ENCODE measurements at regions not wholly inside any gene's neighbourhood (a gene's known extent, or its start where the extent isn't known, plus 50 kb on each side); places are given as distances from the start of the nearest gene placed in this dataset.
"Not testable (repeated sequence)": the region's sequence is repeated elsewhere in the genome, so short reads cannot be mapped to it uniquely, and the experiment has no call there.

GRCh38 chr13:37288057-37288720 lies 182.7 kb upstream of the CSNK1A1L start:
- Histone ChIP-seq H3K4me1 (ENCODE audit: control insufficient read depth in 1 of 2, insufficient read depth in 2 of 2, low read length in 2 of 2) (no peaks in the 10 kb centered on the region), H3K4me3 (ENCODE audit: low read length in 2 of 2) (no peak overlapping the region), H3K27me3 (ENCODE audit: control insufficient read depth in 1 of 2, insufficient read depth in 2 of 2, low read length in 1 of 2) (no peaks in the 10 kb centered on the region), H3K9me3 (ENCODE audit: control insufficient read depth, low read length) (no peaks in the 10 kb centered on the region), H3K27ac (ENCODE audit: low read depth in 1 of 2, low read length in 2 of 2) (no peak overlapping the region), H3K36me3 (ENCODE audit: control insufficient read depth in 1 of 2, insufficient read depth in 2 of 2, low read length in 1 of 2) (no peaks in the 10 kb centered on the region)
- DNase-seq: no peak
- ATAC-seq (ENCODE audit: low FRiP score): no peak
- 85 to 86% methylated on average over 6 of the region's 6 CpGs for WGBS, 2 donors
- intact Hi-C loops (cut with DNase I): no loop called here

DNA sequence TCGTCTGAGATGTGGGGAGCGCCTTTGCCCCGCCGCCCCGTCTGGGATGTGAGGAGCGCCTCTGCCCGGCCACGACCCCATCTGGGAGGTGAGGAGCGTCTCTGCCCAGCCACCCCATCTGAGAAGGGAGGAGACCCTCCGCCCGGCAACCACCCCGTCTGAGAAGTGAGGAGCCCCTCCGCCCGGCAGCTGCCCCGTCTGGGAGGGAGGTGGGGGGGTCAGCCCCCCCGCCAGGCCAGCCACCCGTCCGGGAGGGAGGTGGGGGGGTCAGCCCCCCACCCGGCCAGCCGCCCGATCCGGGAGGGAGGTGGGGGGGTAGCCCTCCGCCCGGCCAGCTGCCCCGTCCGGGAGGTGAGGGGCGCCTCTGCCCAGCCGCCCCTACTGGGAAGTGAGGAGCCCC lies 174.8 kb upstream of the CSNK1A1L start:
- H3K27ac ChIP-seq (ENCODE audit: low read depth in 1 of 2, low read length in 2 of 2); H3K4me3 ChIP-seq (ENCODE audit: low read length in 2 of 2); H3K9me3 ChIP-seq (ENCODE audit: control insufficient read depth, low read length); intact Hi-C loops (cut with DNase I); H3K27me3 ChIP-seq (ENCODE audit: control insufficient read depth in 1 of 2, insufficient read depth in 2 of 2, low read length in 1 of 2); ATAC-seq (ENCODE audit: low FRiP score); DNase-seq; H3K4me1 ChIP-seq (ENCODE audit: control insufficient read depth in 1 of 2, insufficient read depth in 2 of 2, low read length in 2 of 2); H3K36me3 ChIP-seq (ENCODE audit: control insufficient read depth in 1 of 2, insufficient read depth in 2 of 2, low read length in 1 of 2): not testable (repeated sequence)
- WGBS, 2 donors: 88 to 93% methylated on average over 16 to 28 of the region's 28 CpGs

GRCh38 chr13:37277435-37278144 lies 172.1 kb upstream of the CSNK1A1L start:
- ATAC-seq (ENCODE audit: low FRiP score): no peak

GRCh38 chr13:37277007-37277406 lies 171.5 kb upstream of the CSNK1A1L start:
- ATAC-seq (ENCODE audit: low FRiP score) (no peak), DNase-seq (no peak)
- 99 to 100% methylated on average over 1 of the region's 1 CpG for WGBS, 2 donors
- H3K27ac ChIP-seq (ENCODE audit: low read depth in 1 of 2, low read length in 2 of 2): no peak overlapping the region
- intact Hi-C loops (cut with DNase I): no loop called here
- no peaks in the 10 kb centered on the region for H3K9me3 ChIP-seq (ENCODE audit: control insufficient read depth, low read length)
- no peaks in the 10 kb centered on the region for H3K27me3 ChIP-seq (ENCODE audit: control insufficient read depth in 1 of 2, insufficient read depth in 2 of 2, low read length in 1 of 2)
- no peaks in the 10 kb centered on the region for H3K4me1 ChIP-seq (ENCODE audit: control insufficient read depth in 1 of 2, insufficient read depth in 2 of 2, low read length in 2 of 2)
- H3K4me3 ChIP-seq (ENCODE audit: low read length in 2 of 2): no peak overlapping the region
- no peaks in the 10 kb centered on the region for H3K36me3 ChIP-seq (ENCODE audit: control insufficient read depth in 1 of 2, insufficient read depth in 2 of 2, low read length in 1 of 2)

More at GRCh38 chr13:37277435-37278144, 172.1 kb upstream of the CSNK1A1L start:
- Histone ChIP-seq H3K4me1 (ENCODE audit: control insufficient read depth in 1 of 2, insufficient read depth in 2 of 2, low read length in 2 of 2) (no peaks in the 10 kb centered on the region), H3K4me3 (ENCODE audit: low read length in 2 of 2) (no peak overlapping the region), H3K36me3 (ENCODE audit: control insufficient read depth in 1 of 2, insufficient read depth in 2 of 2, low read length in 1 of 2) (no peaks in the 10 kb centered on the region), H3K27me3 (ENCODE audit: control insufficient read depth in 1 of 2, insufficient read depth in 2 of 2, low read length in 1 of 2) (no peaks in the 10 kb centered on the region), H3K9me3 (ENCODE audit: control insufficient read depth, low read length) (no peaks in the 10 kb centered on the region), H3K27ac (ENCODE audit: low read depth in 1 of 2, low read length in 2 of 2) (no peak overlapping the region)
- no peak for DNase-seq
- WGBS, 2 donors: 65 to 66% methylated on average over 3 of the region's 3 CpGs
- intact Hi-C loops (cut with DNase I): no loop called here

DNA sequence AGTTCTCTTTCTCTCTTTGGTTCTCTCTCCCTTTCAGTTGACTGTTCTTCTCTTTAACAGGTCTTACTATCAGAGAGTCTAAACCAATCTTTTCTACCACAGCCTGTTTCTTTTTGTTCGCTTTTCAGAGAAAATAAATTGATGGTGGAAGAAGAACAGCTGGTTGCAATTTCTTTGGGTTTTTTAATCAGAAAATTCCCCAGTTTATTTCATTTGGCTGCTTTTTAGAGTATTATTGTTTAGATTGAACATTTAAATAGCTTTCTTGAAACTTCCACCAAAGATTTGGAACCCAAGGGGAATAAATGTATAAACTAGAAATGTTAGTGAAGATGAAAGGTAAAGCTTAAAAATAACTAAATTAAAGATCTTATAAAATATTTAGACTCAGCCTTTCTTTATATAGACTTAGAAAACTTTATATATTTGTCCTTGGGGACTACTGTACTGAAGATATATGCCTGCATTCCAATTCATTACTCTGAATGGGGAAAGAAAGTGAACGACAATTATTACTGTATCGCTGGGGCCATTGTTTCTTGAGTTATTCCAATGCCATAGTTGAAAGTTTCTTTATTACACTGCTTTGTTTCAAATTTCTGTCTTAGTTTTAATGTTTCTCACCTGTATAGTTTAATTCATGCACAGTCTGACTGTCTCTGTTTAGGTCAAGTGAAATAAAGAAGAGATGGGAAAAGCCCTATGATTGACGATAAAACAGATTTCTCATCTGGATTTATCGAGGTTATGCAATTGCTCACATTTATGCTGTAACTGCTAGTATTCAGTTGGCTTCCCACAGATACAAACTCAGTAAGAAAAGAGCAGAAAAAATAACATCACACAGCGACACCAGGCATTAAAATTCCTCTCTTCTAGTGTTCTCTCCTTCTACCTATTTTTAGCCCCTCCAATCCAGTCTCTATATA lies 169.4 kb upstream of the CSNK1A1L start:
- Histone ChIP-seq H3K27me3 (ENCODE audit: control insufficient read depth in 1 of 2, insufficient read depth in 2 of 2, low read length in 1 of 2) (no peaks in the 10 kb centered on the region), H3K36me3 (ENCODE audit: control insufficient read depth in 1 of 2, insufficient read depth in 2 of 2, low read length in 1 of 2) (no peaks in the 10 kb centered on the region), H3K4me3 (ENCODE audit: low read length in 2 of 2) (no peak overlapping the region), H3K4me1 (ENCODE audit: control insufficient read depth in 1 of 2, insufficient read depth in 2 of 2, low read length in 2 of 2) (no peaks in the 10 kb centered on the region), H3K9me3 (ENCODE audit: control insufficient read depth, low read length) (no peaks in the 10 kb centered on the region), H3K27ac (ENCODE audit: low read depth in 1 of 2, low read length in 2 of 2) (no peak overlapping the region)
- intact Hi-C loops (cut with DNase I): no loop called here
- WGBS, 2 donors: 81 to 84% methylated on average over 6 of the region's 6 CpGs
- no peak for DNase-seq
- no peak for ATAC-seq (ENCODE audit: low FRiP score)

DNA sequence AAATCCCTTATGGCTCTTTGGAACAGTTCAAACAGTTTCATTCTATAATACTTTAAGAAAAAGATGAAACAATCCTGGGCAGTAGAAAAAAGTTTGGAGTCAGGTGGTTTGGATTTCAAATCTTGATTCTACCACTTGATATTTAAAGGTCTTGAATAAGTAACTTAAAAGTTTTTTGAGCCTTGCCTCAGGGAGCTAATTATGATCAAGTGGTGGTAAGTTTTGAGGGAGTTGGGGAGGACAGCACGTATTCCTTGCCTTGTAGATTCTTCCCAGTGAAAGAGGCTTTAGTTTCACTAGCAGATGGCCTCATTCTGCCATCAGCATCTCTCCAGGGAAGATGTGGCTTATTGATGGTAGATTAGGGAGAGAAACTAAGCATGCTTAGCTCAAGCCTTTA lies 168.4 kb upstream of the CSNK1A1L start:
- WGBS, 2 donors: 85 to 96% methylated on average over 1 of the region's 1 CpG
- no peak for DNase-seq
- H3K36me3 ChIP-seq (ENCODE audit: control insufficient read depth in 1 of 2, insufficient read depth in 2 of 2, low read length in 1 of 2): no peaks in the 10 kb centered on the region
- intact Hi-C loops (cut with DNase I): no loop called here
- no peaks in the 10 kb centered on the region for H3K9me3 ChIP-seq (ENCODE audit: control insufficient read depth, low read length)
- ATAC-seq (ENCODE audit: low FRiP score): no peak
- no peaks in the 10 kb centered on the region for H3K4me1 ChIP-seq (ENCODE audit: control insufficient read depth in 1 of 2, insufficient read depth in 2 of 2, low read length in 2 of 2)
- H3K4me3 ChIP-seq (ENCODE audit: low read length in 2 of 2): no peak overlapping the region
- no peaks in the 10 kb centered on the region for H3K27me3 ChIP-seq (ENCODE audit: control insufficient read depth in 1 of 2, insufficient read depth in 2 of 2, low read length in 1 of 2)
- no peak overlapping the region for H3K27ac ChIP-seq (ENCODE audit: low read depth in 1 of 2, low read length in 2 of 2)

GRCh38 chr13:37270226-37271001 lies 164.9 kb upstream of the CSNK1A1L start:
- WGBS, 2 donors: 97% methylated on average over 5 of the region's 5 CpGs
- Histone ChIP-seq H3K4me3 (ENCODE audit: low read length in 2 of 2) (no peak overlapping the region), H3K36me3 (ENCODE audit: control insufficient read depth in 1 of 2, insufficient read depth in 2 of 2, low read length in 1 of 2) (no peaks in the 10 kb centered on the region), H3K27ac (ENCODE audit: low read depth in 1 of 2, low read length in 2 of 2) (no peak overlapping the region), H3K27me3 (ENCODE audit: control insufficient read depth in 1 of 2, insufficient read depth in 2 of 2, low read length in 1 of 2) (no peaks in the 10 kb centered on the region), H3K9me3 (ENCODE audit: control insufficient read depth, low read length) (no peaks in the 10 kb centered on the region), H3K4me1 (ENCODE audit: control insufficient read depth in 1 of 2, insufficient read depth in 2 of 2, low read length in 2 of 2) (no peaks in the 10 kb centered on the region)
- no peak for ATAC-seq (ENCODE audit: low FRiP score)
- intact Hi-C loops (cut with DNase I): no loop called here
- no peak for DNase-seq

DNA sequence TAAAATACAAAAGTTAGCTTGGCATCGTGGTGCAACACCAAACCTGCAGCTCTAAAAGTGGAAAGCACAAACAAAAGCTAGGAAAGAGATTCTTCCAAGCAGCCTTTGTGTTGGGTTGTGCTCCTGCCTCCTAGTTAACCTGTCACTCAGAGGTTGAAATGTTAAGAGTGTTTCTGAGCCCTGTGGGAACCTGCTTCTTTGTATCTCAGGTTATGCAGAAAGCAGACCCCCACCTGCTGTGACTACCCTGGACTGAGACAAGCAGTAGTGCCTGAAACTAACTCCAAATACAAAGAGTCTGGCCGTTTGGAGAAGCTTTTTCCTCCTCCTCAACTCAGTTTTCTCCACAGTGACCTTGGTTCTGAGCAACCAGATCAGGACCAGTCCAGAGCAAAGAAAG lies 158.4 kb upstream of the CSNK1A1L start:
- Histone ChIP-seq H3K9me3 (ENCODE audit: control insufficient read depth, low read length) (peaks cover 5% of the 10 kb centered on the region), H3K4me3 (ENCODE audit: low read length in 2 of 2) (no peak overlapping the region), H3K27ac (ENCODE audit: low read depth in 1 of 2, low read length in 2 of 2) (no peak overlapping the region), H3K4me1 (ENCODE audit: control insufficient read depth in 1 of 2, insufficient read depth in 2 of 2, low read length in 2 of 2) (no peaks in the 10 kb centered on the region), H3K27me3 (ENCODE audit: control insufficient read depth in 1 of 2, insufficient read depth in 2 of 2, low read length in 1 of 2) (no peaks in the 10 kb centered on the region), H3K36me3 (ENCODE audit: control insufficient read depth in 1 of 2, insufficient read depth in 2 of 2, low read length in 1 of 2) (no peaks in the 10 kb centered on the region)
- intact Hi-C loops (cut with DNase I): no loop called here
- 46 to 50% methylated on average over 2 of the region's 2 CpGs for WGBS, 2 donors
- ATAC-seq (ENCODE audit: low FRiP score) (no peak), DNase-seq (no peak)

Measured in aorta (tissue), 5 donors.